Panc1 (cell line): ENCODE measurements at regions not wholly inside any gene's neighbourhood (a gene's known extent, or its start where the extent isn't known, plus 50 kb on each side); places are given as distances from the start of the nearest gene placed in this dataset.

ENCODE experiments used
- ATAC-seq: fragments of 200-7000 bp; cut with Tn5 transposase; 2 replicates; pipeline ENCODE4 v1.9.1; 2020; ENCODE audit warnings: mild to moderate bottlenecking, moderate library complexity
- BruUV-seq: library from RNA; stranded (reverse); fragments of 400-500 nt; replicated peaks from 2 replicates; lab custom pipeline; 2021; lab: Mats Ljungman, UMichigan
- CTCF ChIA-PET: fragments of 300-600 bp; sonication (Branson Sonifier 250); formaldehyde crosslinking; loops from one replicate; lab custom pipeline; 2022; ENCODE audit warnings: antibody characterized with exemption; lab: Charles Lee
- POLR2A ChIA-PET: fragments of 300-600 bp; sonication (Branson Sonifier 250); formaldehyde crosslinking; loops from one replicate; lab custom pipeline; 2022; ENCODE audit warnings: antibody characterized with exemption; lab: Charles Lee
- DNase-seq: peaks from one replicate; pipeline ENCODE4 v3.0.0-alpha.2; 2010; ENCODE audit warnings: low read depth, low spot score
- H3K27ac ChIP-seq: 2 replicates; pipeline ENCODE4 v1.5.1; 2011; ENCODE audit warnings: mild to moderate bottlenecking, low read length, inconsistent platforms
- H3K27me3 ChIP-seq: fragments of 200-500 bp; sonication (Bioruptor generic); 2 replicates; pipeline ENCODE4 v1.6.0; 2014; ENCODE audit warnings: low read length, inconsistent platforms; ENCODE audit not compliant: control insufficient read depth, insufficient read depth
- H3K36me3 ChIP-seq: fragments of 200-500 bp; sonication (Bioruptor generic); 2 replicates; pipeline ENCODE4 v1.5.1; 2014; ENCODE audit warnings: inconsistent platforms, mild to moderate bottlenecking, low read length, moderate library complexity; ENCODE audit not compliant: control insufficient read depth, insufficient read depth
- H3K4me1 ChIP-seq: 2 replicates; pipeline ENCODE4 v1.5.1; 2011; ENCODE audit warnings: inconsistent platforms, mild to moderate bottlenecking, low read length, moderate library complexity; ENCODE audit not compliant: control insufficient read depth, insufficient read depth
- H3K4me3 ChIP-seq, 2 experiments: 2 replicates each; pipeline ENCODE4 v1.5.1; 2011 to 2012; ENCODE audit warnings: low read depth in 2 of 2, low read length in 2 of 2, mild to moderate bottlenecking in 2 of 2, inconsistent platforms in 1 of 2, moderate library complexity in 1 of 2
- H3K9me3 ChIP-seq: fragments of 200-500 bp; sonication (Bioruptor generic); 2 replicates; pipeline ENCODE4 v1.5.1; 2014; ENCODE audit warnings: low read depth, mild to moderate bottlenecking, inconsistent platforms, low read length, moderate library complexity; ENCODE audit not compliant: control insufficient read depth, insufficient read depth
- CTCF ChIP-seq: fragments of 450-650 bp; IDR thresholded peaks from 2 replicates; pipeline ENCODE4 v1.5.1; 2017; ENCODE audit warnings: mild to moderate bottlenecking
- POLR2AphosphoS5 ChIP-seq: IDR thresholded peaks from 2 replicates; pipeline ENCODE4 v1.6.1; 2012; ENCODE audit warnings: mild to moderate bottlenecking, low read depth, low read length, moderate library complexity
- REST ChIP-seq, 2 experiments: IDR thresholded peaks; 2 replicates each; pipeline ENCODE4 v1.6.1; 2011 to 2012; ENCODE audit warnings: low read depth in 2 of 2, control low read depth in 1 of 2, low read length in 1 of 2, mild to moderate bottlenecking in 1 of 2, moderate library complexity in 1 of 2; ENCODE audit not compliant: insufficient read depth in 1 of 2
- SIN3A ChIP-seq: IDR thresholded peaks from 2 replicates; pipeline ENCODE4 v1.6.1; 2012; ENCODE audit warnings: low read depth, mild to moderate bottlenecking, low read length, moderate library complexity, borderline replicate concordance; ENCODE audit not compliant: insufficient read depth
- TCF7L2 ChIP-seq: IDR thresholded peaks from 2 replicates; pipeline ENCODE4 v1.6.1; 2011; ENCODE audit warnings: mild to moderate bottlenecking, low read depth, low read length, inconsistent platforms
- in situ Hi-C: cut with HindIII; loops from 2 replicates; pipeline ENCODE4 v1.10.0; 2016; ENCODE audit warnings: low sequenced_read_pairs, low pct_unique_long_range_greater_than_20kb
- intact Hi-C: fragments of 100-400 bp; cut with micrococcal nuclease; formaldehyde crosslinking; loops from one replicate; pipeline ENCODE4 v1.10.0; 2022; ENCODE audit not compliant: unreplicated experiment

- Histone ChIP-seq H3K4me1 (no peaks in the 10 kb centered on the region), H3K9me3 (no peaks in the 10 kb centered on the region), H3K4me3 (no peak overlapping the region), H3K27me3 (no peaks in the 10 kb centered on the region), H3K27ac (no peak overlapping the region), H3K36me3 (no peaks in the 10 kb centered on the region)
- DNase-seq (no peak), ATAC-seq (no peak)
- ChIA-PET POLR2A (no interaction called here), CTCF (no interaction called here)
- in situ Hi-C loops: no loop called here
- intact Hi-C loops: no loop called here
- TF ChIP-seq POLR2AphosphoS5: no peak
- TF ChIP-seq REST (IDR thresholded peaks at IDR 0.05; ENCODE audit: insufficient read depth in 1 of 2, low read depth in 2 of 2, low read length in 1 of 2): no peak
- TF ChIP-seq TCF7L2: no peak
- TF ChIP-seq SIN3A: no peak
- TF ChIP-seq CTCF: no peak
- no TSS peak for BruUV-seq
These were observed 837.0 kb upstream of the RBFOX1 start for GRCh38 chr16:6495486-6496210.

- TF ChIP-seq POLR2AphosphoS5 (no peak), SIN3A (no peak), REST (IDR thresholded peaks at IDR 0.05; ENCODE audit: insufficient read depth in 1 of 2, low read depth in 2 of 2, low read length in 1 of 2) (no peak), CTCF (no peak), TCF7L2 (no peak)
These were observed 837.9 kb upstream of the RBFOX1 start for GRCh38 chr16:6494716-6495115.

More at GRCh38 chr16:6494716-6495115, 837.9 kb upstream of the RBFOX1 start:
- H3K9me3 ChIP-seq: no peaks in the 10 kb centered on the region
- H3K27me3 ChIP-seq: no peaks in the 10 kb centered on the region
- intact Hi-C loops: no loop called here
- no peak overlapping the region for H3K4me3 ChIP-seq
- DNase-seq (no peak), ATAC-seq (no peak)
- ChIA-PET POLR2A (no interaction called here), CTCF (no interaction called here)
- in situ Hi-C loops: no loop called here
- BruUV-seq: no TSS peak
- H3K36me3 ChIP-seq: no peaks in the 10 kb centered on the region
- H3K27ac ChIP-seq: no peak overlapping the region
- H3K4me1 ChIP-seq: no peaks in the 10 kb centered on the region
